GM12872 (cell line): ENCODE measurements at regions not wholly inside any gene's neighbourhood (a gene's known extent, or its start where the extent isn't known, plus 50 kb on each side); places are given as distances from the start of the nearest gene placed in this dataset.

Source experiments
- TF ChIP-seq, protein P1 (sequence below): IDR thresholded peaks from 3 replicates; pipeline ENCODE4 v1.5.1; 2011; ENCODE audit warnings: low read depth, mild to moderate bottlenecking, low read length, moderate library complexity; ENCODE audit not compliant: insufficient read depth

DNA sequence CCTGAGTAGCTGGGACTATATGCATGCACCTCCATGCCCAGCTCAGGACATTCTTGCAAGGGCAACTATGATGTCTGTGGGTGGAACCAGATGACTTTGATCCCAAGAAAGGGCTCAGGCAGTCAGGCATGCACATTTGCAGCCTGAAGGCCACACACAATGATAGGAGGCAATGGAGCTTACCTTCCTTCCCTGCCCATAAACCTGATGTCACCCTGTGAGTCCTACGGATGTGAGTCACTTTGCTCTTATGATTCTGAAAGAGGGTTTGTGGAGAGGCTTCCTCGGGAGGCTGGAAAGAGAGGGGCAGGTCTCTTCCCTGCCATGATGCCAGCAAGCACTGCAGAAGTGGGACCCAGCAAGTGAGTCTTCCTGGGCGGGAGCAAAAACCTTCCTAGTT lies 202.4 kb downstream of the LY86 start:
- TF ChIP-seq, protein P1, sequence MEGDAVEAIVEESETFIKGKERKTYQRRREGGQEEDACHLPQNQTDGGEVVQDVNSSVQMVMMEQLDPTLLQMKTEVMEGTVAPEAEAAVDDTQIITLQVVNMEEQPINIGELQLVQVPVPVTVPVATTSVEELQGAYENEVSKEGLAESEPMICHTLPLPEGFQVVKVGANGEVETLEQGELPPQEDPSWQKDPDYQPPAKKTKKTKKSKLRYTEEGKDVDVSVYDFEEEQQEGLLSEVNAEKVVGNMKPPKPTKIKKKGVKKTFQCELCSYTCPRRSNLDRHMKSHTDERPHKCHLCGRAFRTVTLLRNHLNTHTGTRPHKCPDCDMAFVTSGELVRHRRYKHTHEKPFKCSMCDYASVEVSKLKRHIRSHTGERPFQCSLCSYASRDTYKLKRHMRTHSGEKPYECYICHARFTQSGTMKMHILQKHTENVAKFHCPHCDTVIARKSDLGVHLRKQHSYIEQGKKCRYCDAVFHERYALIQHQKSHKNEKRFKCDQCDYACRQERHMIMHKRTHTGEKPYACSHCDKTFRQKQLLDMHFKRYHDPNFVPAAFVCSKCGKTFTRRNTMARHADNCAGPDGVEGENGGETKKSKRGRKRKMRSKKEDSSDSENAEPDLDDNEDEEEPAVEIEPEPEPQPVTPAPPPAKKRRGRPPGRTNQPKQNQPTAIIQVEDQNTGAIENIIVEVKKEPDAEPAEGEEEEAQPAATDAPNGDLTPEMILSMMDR = no peak

GRCh38 chr6:6793388-6794250 lies 205.1 kb downstream of the LY86 start:
- TF ChIP-seq, protein P1 = no peak

- TF ChIP-seq, protein P1 = no peak
Measured at GRCh38 chr6:6795393-6795792, 206.9 kb downstream of the LY86 start.

GRCh38 chr6:6796818-6797217 lies 208.3 kb downstream of the LY86 start:
- TF ChIP-seq, protein P1 = no peak

GRCh38 chr6:6798448-6798860 lies 209.9 kb downstream of the LY86 start:
- TF ChIP-seq, protein P1 = 0 out of 3 replicates have a peak, but pooled peaks have one; percentile 2

GRCh38 chr6:6801005-6801335 lies 212.4 kb downstream of the LY86 start:
- TF ChIP-seq, protein P1 = no peak

DNA sequence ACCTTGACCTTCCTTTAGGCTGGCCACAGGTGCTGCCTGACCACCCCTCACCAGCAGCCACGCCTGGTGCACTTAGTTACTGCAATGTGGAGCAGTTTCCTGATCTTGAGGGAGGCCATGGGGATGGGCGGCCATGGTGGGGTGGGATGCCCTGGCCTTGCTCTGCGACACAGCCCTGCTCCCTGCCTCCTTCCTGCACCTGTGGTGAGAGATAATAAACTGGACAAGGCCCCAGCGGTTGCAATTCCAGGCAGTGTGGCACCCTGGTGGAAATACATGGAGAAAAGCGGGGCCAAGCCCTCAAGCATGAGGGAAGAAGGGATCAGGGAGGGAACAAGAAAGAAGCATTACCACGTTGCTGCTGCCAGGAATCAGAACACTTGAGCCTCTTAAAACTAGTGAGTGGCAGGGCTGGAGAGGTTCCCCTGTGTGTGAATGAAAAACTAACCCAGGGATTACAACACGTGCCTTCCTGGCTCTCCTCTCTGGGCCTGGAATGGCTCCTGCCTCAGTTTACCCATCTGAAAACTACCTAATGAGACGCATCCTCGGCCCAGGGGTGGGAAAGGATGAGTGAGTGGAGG lies 213.2 kb downstream of the LY86 start:
- TF ChIP-seq, protein P1 = no peak
